Dendritic cell treated with granulocyte-macrophage colony-stimulating factor and Interleukin-4, amounts not matched to agents 40 ng/mL and 50 ng/mL, for 4 days (primary cell): ENCODE measurements at regions not wholly inside any gene's neighbourhood (a gene's known extent, or its start where the extent isn't known, plus 50 kb on each side); places are given as distances from the start of the nearest gene placed in this dataset.
"Not testable (repeated sequence)": the region's sequence is repeated elsewhere in the genome, so short reads cannot be mapped to it uniquely, and the experiment has no call there.

ENCODE experiments used
- H3K27ac Mint-ChIP-seq: one replicate; pipeline ENCODE4 v1.8.0; 2022; ENCODE audit warnings: mild to moderate bottlenecking, mixed read lengths
- H3K27me3 Mint-ChIP-seq: one replicate; pipeline ENCODE4 v1.8.0; 2022; ENCODE audit warnings: mild to moderate bottlenecking, mixed read lengths
- H3K36me3 Mint-ChIP-seq: one replicate; pipeline ENCODE4 v1.8.0; 2022; ENCODE audit warnings: low read depth, mixed read lengths
- H3K4me1 Mint-ChIP-seq: one replicate; pipeline ENCODE4 v1.8.0; 2022; ENCODE audit warnings: low read depth, mixed read lengths
- H3K4me3 Mint-ChIP-seq: one replicate; pipeline ENCODE4 v1.8.0; 2022; ENCODE audit warnings: mild to moderate bottlenecking, moderate library complexity, mixed read lengths
- H3K9me3 Mint-ChIP-seq: one replicate; pipeline ENCODE4 v1.8.0; 2022; ENCODE audit warnings: mixed read lengths
- intact Hi-C: fragments of 100-400 bp; cut with micrococcal nuclease; formaldehyde crosslinking; loops from one replicate; pipeline ENCODE4 v1.15.0; 2022

DNA sequence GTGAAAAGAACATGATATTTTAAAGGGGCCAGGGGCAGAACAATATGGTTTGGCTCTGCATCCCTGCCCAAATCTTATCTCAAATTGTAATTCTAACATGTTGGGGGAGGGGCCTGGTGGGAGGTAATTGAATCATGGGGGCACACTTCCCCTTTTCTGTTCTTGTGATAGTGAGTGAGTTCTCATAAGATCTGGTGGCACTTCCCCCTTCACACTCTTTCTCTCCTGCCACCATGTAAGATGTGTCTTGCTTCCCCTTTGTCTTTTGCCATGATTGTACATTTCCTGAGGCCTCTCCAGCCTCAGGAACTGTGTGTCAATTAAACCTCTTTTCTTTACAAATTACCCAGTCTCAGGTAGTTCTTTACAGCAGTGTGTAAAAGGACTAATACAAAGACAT, 177.1 kb upstream of the ZNF322 start:
- H3K4me3 Mint-ChIP-seq, intact Hi-C loops, H3K27ac Mint-ChIP-seq, H3K27me3 Mint-ChIP-seq, H3K4me1 Mint-ChIP-seq, H3K36me3 Mint-ChIP-seq: not testable (repeated sequence)
- H3K9me3 Mint-ChIP-seq = peaks cover 27% of the 10 kb centered on the region

DNA sequence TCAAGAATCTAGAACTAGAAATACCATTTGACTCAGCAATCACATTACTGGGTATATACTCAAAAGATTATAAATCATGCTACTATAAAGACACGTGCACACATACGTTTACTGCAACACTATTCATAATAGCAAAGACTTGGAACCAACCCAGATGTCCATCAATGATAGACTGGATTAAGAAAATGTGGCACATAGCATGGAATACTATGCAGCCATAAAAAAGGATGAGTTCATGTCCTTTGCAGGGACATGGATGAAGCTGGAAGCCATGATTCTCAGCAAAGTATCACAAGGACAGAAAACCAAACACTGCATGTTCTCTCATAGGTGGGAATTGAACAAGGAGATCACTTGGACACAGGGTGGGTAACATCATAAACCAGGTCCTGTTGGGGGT, 185.3 kb upstream of the ZNF322 start:
- intact Hi-C loops, H3K4me1 Mint-ChIP-seq, H3K27ac Mint-ChIP-seq, H3K36me3 Mint-ChIP-seq, H3K9me3 Mint-ChIP-seq, H3K4me3 Mint-ChIP-seq, H3K27me3 Mint-ChIP-seq: not testable (repeated sequence)

DNA sequence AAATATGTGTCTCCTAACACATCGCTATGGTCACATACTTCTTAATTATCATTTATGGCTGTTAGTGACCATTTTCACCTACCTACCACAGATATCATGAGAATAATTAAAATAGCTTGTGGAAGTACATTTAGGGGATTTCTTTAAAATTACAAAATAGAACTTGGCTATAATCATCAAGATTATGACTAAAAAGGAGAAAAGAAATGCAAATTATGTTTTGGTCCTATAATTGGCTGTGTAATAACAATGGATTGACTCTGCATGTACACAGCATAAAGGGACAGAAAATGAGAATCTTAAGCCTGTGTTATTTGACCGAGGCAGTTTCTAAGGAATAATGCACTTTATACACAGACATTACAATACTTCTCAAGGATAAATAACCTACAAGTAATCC, 197.7 kb upstream of the ZNF322 start:
- intact Hi-C loops, H3K4me3 Mint-ChIP-seq, H3K27me3 Mint-ChIP-seq, H3K4me1 Mint-ChIP-seq, H3K9me3 Mint-ChIP-seq, H3K27ac Mint-ChIP-seq, H3K36me3 Mint-ChIP-seq: not testable (repeated sequence)

DNA sequence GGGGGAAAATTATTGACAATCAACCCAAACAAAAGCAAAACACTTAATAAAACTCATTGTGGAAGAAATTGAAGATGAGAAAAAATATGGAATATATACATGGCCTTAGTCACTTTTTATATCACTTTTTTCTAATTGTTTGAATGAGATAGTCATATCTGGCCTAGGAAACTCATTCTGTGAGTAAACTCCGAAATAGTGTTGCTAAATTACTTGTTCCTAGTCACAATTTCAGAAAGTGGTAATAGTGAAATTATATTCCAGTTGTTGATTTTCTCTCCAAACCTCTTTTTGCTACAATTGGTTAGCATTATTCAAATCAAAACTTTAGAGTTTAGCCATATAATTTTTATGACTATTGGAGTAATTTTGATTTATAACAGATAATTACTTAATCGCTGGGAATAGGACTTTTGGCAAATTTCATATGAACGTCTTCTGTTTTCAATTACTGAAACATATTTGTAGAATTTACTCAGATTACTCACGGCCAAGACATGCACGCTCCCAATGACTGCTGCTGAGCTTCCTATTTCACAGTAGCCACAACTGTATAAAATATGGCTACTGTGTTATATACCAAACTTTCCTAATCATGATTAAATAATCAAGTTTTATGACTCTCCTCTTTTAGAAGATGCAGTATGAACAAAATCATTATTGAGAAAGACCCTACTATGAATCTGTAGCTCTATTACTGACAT, 199.7 kb upstream of the ZNF322 start:
- H3K27ac Mint-ChIP-seq, H3K4me1 Mint-ChIP-seq, H3K27me3 Mint-ChIP-seq, H3K9me3 Mint-ChIP-seq, H3K36me3 Mint-ChIP-seq, intact Hi-C loops, H3K4me3 Mint-ChIP-seq: not testable (repeated sequence)

DNA sequence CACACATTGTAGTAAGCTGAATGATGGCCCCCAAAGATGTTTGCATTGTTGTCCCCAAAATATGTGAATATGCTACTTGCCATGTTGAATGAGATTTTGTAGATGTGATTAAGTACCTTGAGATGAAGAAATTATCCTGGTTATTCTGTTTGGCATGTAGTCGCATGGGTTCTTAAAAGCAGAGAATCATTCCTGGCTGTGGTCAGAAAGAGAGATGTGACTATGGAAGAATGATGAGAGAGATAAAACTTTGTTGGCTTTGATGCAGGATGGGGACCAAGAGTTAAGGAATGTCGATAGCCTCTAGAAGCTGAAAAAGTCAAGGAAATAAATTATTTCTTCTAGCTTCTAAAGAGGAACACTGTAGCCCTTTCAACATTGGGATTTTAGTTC, 200.2 kb upstream of the ZNF322 start:
- H3K4me1 Mint-ChIP-seq, H3K27ac Mint-ChIP-seq, H3K36me3 Mint-ChIP-seq, H3K4me3 Mint-ChIP-seq, H3K9me3 Mint-ChIP-seq, intact Hi-C loops, H3K27me3 Mint-ChIP-seq: not testable (repeated sequence)

DNA sequence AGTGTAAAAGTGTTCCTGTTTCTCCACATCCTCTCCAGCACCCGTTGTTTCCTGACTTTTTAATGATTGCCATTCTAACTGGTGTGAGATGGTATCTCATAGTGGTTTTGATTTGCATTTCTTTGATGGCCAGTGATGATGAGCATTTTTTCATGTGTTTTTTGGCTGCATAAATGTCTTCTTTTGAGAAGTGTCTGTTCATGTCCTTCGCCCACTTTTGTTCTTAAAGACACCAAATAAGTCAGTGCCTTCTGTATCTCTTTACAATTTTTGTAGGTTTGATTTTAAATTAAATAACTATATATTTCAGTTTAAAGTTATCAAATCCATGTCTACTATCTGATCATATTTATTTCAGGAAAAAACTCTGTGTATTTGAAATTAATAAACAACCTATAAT, 202.4 kb upstream of the ZNF322 start:
- H3K4me3 Mint-ChIP-seq, H3K27ac Mint-ChIP-seq, H3K4me1 Mint-ChIP-seq, intact Hi-C loops, H3K9me3 Mint-ChIP-seq, H3K36me3 Mint-ChIP-seq, H3K27me3 Mint-ChIP-seq: not testable (repeated sequence)

DNA sequence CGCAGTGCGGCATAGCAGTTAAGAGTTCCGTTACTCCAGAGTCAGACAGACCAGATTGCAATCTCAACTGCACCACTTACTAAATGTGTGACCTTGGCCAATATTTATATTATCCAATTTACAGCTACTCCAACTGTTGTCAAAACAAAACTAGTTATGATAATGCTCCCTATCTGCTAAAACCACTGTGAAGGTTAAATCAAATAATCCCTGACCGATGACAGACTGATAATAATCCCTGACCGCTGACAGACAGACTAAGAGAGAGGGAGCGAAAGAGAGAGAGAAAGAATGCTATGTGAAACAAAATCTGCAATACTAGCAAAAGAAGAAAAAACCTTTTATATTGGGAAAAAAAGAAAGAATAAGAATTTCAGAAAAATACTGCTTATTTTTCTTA, 204.1 kb upstream of the ZNF322 start:
- H3K36me3 Mint-ChIP-seq, H3K9me3 Mint-ChIP-seq, H3K27me3 Mint-ChIP-seq, H3K4me1 Mint-ChIP-seq, intact Hi-C loops, H3K4me3 Mint-ChIP-seq, H3K27ac Mint-ChIP-seq: not testable (repeated sequence)

DNA sequence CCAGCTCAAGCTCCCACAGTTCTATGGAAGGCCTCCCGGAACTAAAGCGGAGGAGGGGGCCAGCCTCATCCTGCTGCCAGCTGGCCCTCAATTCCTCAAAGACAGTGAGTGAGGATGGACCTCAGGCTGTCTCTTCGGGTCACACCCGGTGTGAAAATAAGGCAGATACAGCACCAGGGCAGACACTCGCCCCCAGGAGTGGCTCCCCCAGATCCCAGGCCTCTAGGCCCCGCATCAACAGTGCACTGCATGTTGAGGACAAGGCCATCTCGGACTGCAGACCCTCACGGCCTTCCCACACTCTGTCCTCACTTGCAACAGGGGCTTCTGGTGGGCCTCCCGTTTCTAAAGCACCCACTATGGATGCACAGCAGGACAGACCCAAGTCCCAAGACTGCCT, 239.2 kb upstream of the ZNF322 start:
- H3K27ac Mint-ChIP-seq, intact Hi-C loops, H3K4me3 Mint-ChIP-seq, H3K27me3 Mint-ChIP-seq, H3K4me1 Mint-ChIP-seq, H3K36me3 Mint-ChIP-seq: not testable (repeated sequence)
- peaks cover 23% of the 10 kb centered on the region for H3K9me3 Mint-ChIP-seq

DNA sequence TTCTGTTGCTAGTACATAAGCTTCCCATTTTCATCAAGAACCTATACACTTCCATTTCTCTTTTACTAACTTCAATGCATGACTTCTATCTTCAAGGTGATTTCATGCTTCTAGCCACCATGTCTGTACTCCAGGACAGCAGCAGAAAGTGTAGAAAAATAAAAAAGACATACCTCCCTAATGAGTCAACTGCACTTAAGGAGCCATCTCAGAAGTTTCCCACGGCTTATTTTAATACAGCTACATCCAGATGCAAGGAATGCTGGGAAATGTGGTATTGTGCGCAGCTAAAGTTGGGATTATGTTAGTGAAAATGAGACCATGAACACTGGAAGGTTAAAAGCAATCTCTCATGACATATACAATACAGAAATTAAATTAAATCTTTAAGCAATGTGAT, 264.7 kb upstream of the ZNF322 start:
- H3K9me3 Mint-ChIP-seq, H3K27me3 Mint-ChIP-seq, H3K4me3 Mint-ChIP-seq, H3K36me3 Mint-ChIP-seq, H3K4me1 Mint-ChIP-seq, intact Hi-C loops, H3K27ac Mint-ChIP-seq: not testable (repeated sequence)

DNA sequence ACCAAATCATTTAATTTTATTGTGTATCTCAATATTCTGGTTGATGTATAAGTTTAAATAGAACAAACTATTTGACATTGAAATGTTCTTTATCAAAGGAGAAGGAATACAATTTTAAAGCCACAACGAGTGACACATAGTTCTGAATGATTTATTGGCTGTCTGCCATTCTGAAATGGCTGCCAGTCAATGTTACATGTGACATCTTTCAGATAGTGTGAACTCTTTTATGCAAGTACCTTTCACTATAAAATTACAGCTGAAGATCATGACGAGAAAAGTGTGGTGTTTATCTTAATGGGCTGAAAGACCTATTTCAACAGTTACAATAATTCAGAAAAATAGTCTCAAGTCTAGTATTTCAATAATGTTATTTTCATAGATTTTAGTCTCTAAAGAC, 268.6 kb upstream of the ZNF322 start:
- H3K27me3 Mint-ChIP-seq, H3K9me3 Mint-ChIP-seq, H3K27ac Mint-ChIP-seq, H3K4me3 Mint-ChIP-seq, intact Hi-C loops, H3K4me1 Mint-ChIP-seq, H3K36me3 Mint-ChIP-seq: not testable (repeated sequence)

DNA sequence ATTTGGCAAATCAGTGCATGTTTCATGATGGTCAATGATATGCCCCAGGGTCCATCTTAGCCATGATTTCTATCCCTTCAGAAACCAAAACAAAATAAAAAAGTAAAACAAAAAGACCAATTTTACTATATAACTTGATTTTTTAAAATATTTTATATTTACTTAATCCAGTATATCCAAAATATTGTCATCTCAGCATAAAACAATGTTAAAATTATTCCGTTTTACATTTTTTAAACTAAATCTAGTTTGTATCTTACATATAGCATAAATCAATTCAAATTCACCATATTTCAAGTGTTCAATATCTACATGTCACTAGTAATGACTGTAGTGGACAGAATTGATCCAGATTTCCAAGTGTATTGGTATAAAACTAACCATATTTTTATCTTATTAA, 277.7 kb upstream of the ZNF322 start:
- intact Hi-C loops, H3K27me3 Mint-ChIP-seq, H3K4me3 Mint-ChIP-seq: not testable (repeated sequence)

DNA sequence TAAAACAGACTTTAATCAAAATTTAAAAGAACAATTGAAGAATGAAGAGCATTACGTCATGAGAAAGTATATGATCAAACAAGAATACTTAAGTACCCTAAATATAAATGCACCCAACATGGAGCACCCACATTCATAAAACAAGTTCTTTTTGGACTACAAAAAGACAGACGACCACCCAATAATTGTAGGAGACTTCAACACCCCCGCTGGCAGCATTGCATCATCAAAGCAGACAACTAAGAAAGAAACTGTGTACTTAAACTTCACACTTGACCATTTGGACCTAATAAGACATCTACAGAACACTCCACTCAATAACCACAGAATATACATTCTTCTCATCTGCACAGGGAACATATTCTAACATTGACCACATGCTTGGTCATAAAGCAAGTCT, 291.7 kb upstream of the ZNF322 start:
- intact Hi-C loops, H3K4me1 Mint-ChIP-seq, H3K4me3 Mint-ChIP-seq, H3K27ac Mint-ChIP-seq, H3K27me3 Mint-ChIP-seq, H3K36me3 Mint-ChIP-seq: not testable (repeated sequence)
- peaks cover 21% of the 10 kb centered on the region for H3K9me3 Mint-ChIP-seq

More for the DNA sequence above, 277.7 kb upstream of the ZNF322 start:
- H3K4me1 Mint-ChIP-seq, H3K27ac Mint-ChIP-seq, H3K9me3 Mint-ChIP-seq, H3K36me3 Mint-ChIP-seq: not testable (repeated sequence)

DNA sequence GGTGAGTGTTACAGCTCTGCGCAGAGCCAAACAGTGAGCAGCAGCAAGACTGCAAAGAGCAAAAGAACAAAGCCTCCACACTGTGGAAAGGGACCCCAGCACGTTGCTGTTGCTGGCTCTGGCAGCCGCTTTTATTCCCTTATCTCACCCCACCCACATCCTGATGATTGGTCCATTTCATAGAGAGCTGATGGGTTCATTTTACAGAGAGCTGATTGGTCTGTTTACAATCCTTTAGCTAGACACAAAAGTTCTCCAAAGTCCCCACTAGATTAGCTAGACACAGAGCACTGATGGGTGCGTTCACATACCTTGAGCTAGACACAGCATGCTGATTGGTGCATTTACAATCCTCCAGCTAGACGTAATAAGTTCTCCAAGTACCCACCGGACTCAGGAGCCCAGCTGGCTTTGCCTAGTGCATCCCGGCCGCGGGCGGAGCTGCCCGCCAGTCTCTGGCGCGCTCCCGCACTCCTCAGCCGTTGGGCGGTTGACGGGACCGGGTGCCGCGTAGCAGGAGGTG, 291.4 kb upstream of the PRSS16 start:
- H3K36me3 Mint-ChIP-seq, intact Hi-C loops, H3K27me3 Mint-ChIP-seq, H3K4me1 Mint-ChIP-seq: not testable (repeated sequence)
- H3K9me3 Mint-ChIP-seq = peaks cover 19% of the 10 kb centered on the region
- peak overlapping the region; percentile 55 for H3K4me3 Mint-ChIP-seq
- peak overlapping the region; percentile 60 for H3K27ac Mint-ChIP-seq

DNA sequence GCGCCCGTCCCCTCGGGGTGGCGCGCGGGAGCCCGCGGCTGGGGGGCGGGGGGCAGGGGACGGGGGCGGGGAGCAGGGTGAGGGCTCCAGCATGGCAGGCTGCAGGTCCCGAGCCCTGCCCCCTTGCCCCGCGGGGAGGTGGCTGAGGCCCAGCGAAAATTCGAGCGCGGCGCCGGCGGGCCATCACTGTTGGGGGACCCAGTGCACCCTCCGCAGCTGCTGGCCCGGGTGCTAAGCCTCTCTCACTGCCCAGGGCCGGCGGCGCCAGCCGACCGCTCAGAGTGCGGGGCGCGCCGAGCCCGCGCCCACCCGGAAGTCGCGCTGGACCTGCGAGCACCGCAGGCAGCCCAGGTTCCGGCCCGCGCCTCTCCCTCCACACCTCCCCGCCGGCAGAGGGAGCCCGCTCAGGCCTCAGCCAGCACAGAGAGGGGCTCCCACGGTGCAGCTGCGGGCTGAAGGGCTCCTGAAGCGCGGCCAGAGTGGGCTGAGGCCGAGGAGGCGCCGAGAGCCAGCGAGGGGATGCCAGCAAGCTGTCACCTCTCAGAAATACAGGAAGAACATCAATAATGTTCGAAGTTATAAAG, 290.8 kb upstream of the PRSS16 start:
- intact Hi-C loops, H3K27me3 Mint-ChIP-seq, H3K4me1 Mint-ChIP-seq, H3K36me3 Mint-ChIP-seq: not testable (repeated sequence)
- Mint-ChIP-seq H3K4me3 (peak overlapping the region; percentile 81), H3K27ac (peak overlapping the region; percentile 60), H3K9me3 (peaks cover 13% of the 10 kb centered on the region)

DNA sequence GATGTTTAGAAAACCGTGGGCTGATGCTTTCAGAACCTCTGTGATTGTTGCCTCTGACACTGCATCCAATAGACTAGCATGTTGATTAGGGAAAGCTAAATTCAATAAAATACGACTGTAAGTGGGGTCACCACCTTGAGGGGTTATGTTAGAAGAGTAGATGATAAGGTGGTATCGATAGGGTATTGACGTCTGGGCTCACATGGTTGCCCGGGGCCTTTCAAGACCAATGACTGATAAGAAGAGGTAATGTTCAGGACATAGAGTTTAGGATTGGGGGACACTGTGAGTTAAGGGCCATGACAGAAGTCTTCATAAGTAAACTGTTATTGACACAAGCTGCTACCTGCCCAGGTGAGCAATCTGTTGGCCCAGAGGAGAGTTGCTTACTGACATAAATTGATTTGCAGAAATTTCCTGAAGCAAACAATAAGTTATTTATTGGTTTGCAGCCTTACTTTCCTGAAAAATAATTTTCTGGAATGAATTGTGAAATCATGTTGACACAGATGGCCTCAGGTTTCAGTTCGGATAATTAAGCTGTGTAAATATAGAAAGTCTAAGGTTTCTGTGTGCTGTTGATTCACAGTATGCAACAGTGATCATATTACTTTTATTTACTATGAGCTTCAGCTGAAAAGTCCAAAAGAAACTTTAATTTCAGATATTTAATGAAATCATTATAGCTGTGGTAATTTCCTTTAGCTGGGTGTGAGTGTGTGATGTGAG, 289.9 kb upstream of the PRSS16 start:
- H3K4me3 Mint-ChIP-seq, H3K36me3 Mint-ChIP-seq, H3K9me3 Mint-ChIP-seq, intact Hi-C loops, H3K27me3 Mint-ChIP-seq, H3K27ac Mint-ChIP-seq, H3K4me1 Mint-ChIP-seq: not testable (repeated sequence)
